ENCODE measurements at regions not wholly inside any gene's neighbourhood (a gene's known extent, or its start where the extent isn't known, plus 50 kb on each side); places are given as distances from the start of the nearest gene placed in this dataset.

- Histone ChIP-seq H3K36me3 (ENCODE audit: insufficient read depth, low read length) (no peaks in the 10 kb centered on the region), H3K79me2 (ENCODE audit: insufficient read depth, low read depth, low read length) (no peaks in the 10 kb centered on the region), H2AFZ (ENCODE audit: low read length) (no peak overlapping the region), H3K9me2 (ENCODE audit: insufficient read depth, low read length) (no peaks in the 10 kb centered on the region), H3K4me2 (ENCODE audit: low read length) (no peak overlapping the region), H3K27ac (ENCODE audit: low read depth, low read length, poor library complexity, severe bottlenecking) (no peak overlapping the region), H3K4me3 (ENCODE audit: low read depth, low read length, poor library complexity, severe bottlenecking) (no peak overlapping the region), H3K9me3 (ENCODE audit: low read length) (no peaks in the 10 kb centered on the region), H4K20me1 (ENCODE audit: insufficient read depth, low read length) (no peaks in the 10 kb centered on the region), H3K4me1 (ENCODE audit: insufficient read depth, low read length, poor library complexity, severe bottlenecking) (no peaks in the 10 kb centered on the region)
- DNase-seq (ENCODE audit: low spot score): no peak
- intact Hi-C loops (cut with micrococcal nuclease; ENCODE audit: unreplicated experiment): no loop called here
- CTCF ChIA-PET (ENCODE audit: unreplicated experiment): no interaction called here
- no TSS peak for BruUV-seq (replicated peaks)
- POLR2A ChIA-PET: no interaction called here
- TF ChIP-seq, protein P1, sequence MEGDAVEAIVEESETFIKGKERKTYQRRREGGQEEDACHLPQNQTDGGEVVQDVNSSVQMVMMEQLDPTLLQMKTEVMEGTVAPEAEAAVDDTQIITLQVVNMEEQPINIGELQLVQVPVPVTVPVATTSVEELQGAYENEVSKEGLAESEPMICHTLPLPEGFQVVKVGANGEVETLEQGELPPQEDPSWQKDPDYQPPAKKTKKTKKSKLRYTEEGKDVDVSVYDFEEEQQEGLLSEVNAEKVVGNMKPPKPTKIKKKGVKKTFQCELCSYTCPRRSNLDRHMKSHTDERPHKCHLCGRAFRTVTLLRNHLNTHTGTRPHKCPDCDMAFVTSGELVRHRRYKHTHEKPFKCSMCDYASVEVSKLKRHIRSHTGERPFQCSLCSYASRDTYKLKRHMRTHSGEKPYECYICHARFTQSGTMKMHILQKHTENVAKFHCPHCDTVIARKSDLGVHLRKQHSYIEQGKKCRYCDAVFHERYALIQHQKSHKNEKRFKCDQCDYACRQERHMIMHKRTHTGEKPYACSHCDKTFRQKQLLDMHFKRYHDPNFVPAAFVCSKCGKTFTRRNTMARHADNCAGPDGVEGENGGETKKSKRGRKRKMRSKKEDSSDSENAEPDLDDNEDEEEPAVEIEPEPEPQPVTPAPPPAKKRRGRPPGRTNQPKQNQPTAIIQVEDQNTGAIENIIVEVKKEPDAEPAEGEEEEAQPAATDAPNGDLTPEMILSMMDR (conservative IDR thresholded peaks at IDR 0.05; ENCODE audit: low read length): no peak
- TF ChIP-seq EZH2phosphoT487 (IDR thresholded peaks at IDR 0.05; ENCODE audit: borderline replicate concordance, low read depth, low read length): no peak
These were observed 164.5 kb upstream of the ZFHX3 start for GRCh38 chr16:73212431-73212830.

DNA sequence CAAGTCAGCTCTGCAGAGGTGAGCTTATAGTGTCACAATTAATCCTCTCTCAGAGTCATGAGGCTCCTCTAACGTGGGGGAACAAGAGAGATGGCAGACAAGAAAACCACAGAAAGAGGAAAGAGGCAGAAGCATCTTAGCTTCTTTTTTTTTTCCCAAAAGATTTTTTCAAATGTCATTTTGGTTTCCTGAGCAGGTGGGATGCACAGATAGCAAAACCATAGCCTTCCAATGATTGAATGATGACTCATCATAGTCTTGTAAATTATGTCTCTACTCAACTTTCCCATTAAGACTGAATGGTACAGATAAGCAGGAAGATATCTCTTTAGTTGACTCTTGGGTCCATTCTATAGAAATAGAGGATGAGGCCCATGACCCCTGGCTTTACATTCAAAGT lies 162.8 kb upstream of the ZFHX3 start:
- no peak overlapping the region for H3K27ac ChIP-seq (ENCODE audit: low read depth, low read length, poor library complexity, severe bottlenecking)
- H3K4me2 ChIP-seq (ENCODE audit: low read length): no peak overlapping the region
- H3K79me2 ChIP-seq (ENCODE audit: insufficient read depth, low read depth, low read length): no peaks in the 10 kb centered on the region
- no peak for DNase-seq (ENCODE audit: low spot score)
- H3K9me3 ChIP-seq (ENCODE audit: low read length): no peaks in the 10 kb centered on the region
- no peaks in the 10 kb centered on the region for H3K9me2 ChIP-seq (ENCODE audit: insufficient read depth, low read length)
- CTCF ChIA-PET (ENCODE audit: unreplicated experiment): no interaction called here
- intact Hi-C loops (cut with micrococcal nuclease; ENCODE audit: unreplicated experiment): no loop called here
- H3K4me3 ChIP-seq (ENCODE audit: low read depth, low read length, poor library complexity, severe bottlenecking): no peak overlapping the region
- H3K4me1 ChIP-seq (ENCODE audit: insufficient read depth, low read length, poor library complexity, severe bottlenecking): no peaks in the 10 kb centered on the region
- no peaks in the 10 kb centered on the region for H4K20me1 ChIP-seq (ENCODE audit: insufficient read depth, low read length)
- TF ChIP-seq, protein P1 (conservative IDR thresholded peaks at IDR 0.05; ENCODE audit: low read length): no peak
- no peak for TF ChIP-seq EZH2phosphoT487 (IDR thresholded peaks at IDR 0.05; ENCODE audit: borderline replicate concordance, low read depth, low read length)
- no peaks in the 10 kb centered on the region for H3K36me3 ChIP-seq (ENCODE audit: insufficient read depth, low read length)
- no TSS peak for BruUV-seq (replicated peaks)
- POLR2A ChIA-PET: no interaction called here
- no peak overlapping the region for H2AFZ ChIP-seq (ENCODE audit: low read length)

DNA sequence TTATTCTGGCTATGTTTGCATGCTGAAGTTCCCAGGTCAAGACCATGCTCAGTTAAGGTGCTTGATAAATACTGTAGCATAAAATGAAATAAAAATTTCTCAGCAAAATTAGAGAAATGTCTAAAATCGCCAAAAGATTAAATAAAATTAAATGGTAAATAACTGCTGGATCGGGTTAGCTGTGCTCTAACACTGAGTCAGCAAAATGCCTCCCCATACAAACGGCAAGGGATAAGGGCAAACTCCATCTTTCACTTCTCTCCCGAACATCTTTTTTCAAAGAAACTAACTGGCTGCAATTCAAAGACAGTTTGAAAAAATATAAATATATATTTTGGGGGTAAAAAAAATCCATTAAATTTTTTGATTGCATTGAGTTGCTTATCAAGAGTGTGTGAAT lies 162.2 kb upstream of the ZFHX3 start:
- H4K20me1 ChIP-seq (ENCODE audit: insufficient read depth, low read length): no peaks in the 10 kb centered on the region
- no peak overlapping the region for H3K4me2 ChIP-seq (ENCODE audit: low read length)
- CTCF ChIA-PET (ENCODE audit: unreplicated experiment): no interaction called here
- H3K9me2 ChIP-seq (ENCODE audit: insufficient read depth, low read length): no peaks in the 10 kb centered on the region
- H3K79me2 ChIP-seq (ENCODE audit: insufficient read depth, low read depth, low read length): no peaks in the 10 kb centered on the region
- no peak for DNase-seq (ENCODE audit: low spot score)
- BruUV-seq (replicated peaks): no TSS peak
- TF ChIP-seq EZH2phosphoT487 (IDR thresholded peaks at IDR 0.05; ENCODE audit: borderline replicate concordance, low read depth, low read length): no peak
- TF ChIP-seq, protein P1 (conservative IDR thresholded peaks at IDR 0.05; ENCODE audit: low read length): no peak
- H3K4me1 ChIP-seq (ENCODE audit: insufficient read depth, low read length, poor library complexity, severe bottlenecking): no peaks in the 10 kb centered on the region
- intact Hi-C loops (cut with micrococcal nuclease; ENCODE audit: unreplicated experiment): no loop called here
- H3K9me3 ChIP-seq (ENCODE audit: low read length): no peaks in the 10 kb centered on the region
- POLR2A ChIA-PET: no interaction called here
- no peak overlapping the region for H3K4me3 ChIP-seq (ENCODE audit: low read depth, low read length, poor library complexity, severe bottlenecking)
- no peak overlapping the region for H3K27ac ChIP-seq (ENCODE audit: low read depth, low read length, poor library complexity, severe bottlenecking)
- no peak overlapping the region for H2AFZ ChIP-seq (ENCODE audit: low read length)
- H3K36me3 ChIP-seq (ENCODE audit: insufficient read depth, low read length): no peaks in the 10 kb centered on the region

Data from OCI-LY7 (cell line).